ENCODE measurements at regions not wholly inside any gene's neighbourhood (a gene's known extent, or its start where the extent isn't known, plus 50 kb on each side); places are given as distances from the start of the nearest gene placed in this dataset.

DNA sequence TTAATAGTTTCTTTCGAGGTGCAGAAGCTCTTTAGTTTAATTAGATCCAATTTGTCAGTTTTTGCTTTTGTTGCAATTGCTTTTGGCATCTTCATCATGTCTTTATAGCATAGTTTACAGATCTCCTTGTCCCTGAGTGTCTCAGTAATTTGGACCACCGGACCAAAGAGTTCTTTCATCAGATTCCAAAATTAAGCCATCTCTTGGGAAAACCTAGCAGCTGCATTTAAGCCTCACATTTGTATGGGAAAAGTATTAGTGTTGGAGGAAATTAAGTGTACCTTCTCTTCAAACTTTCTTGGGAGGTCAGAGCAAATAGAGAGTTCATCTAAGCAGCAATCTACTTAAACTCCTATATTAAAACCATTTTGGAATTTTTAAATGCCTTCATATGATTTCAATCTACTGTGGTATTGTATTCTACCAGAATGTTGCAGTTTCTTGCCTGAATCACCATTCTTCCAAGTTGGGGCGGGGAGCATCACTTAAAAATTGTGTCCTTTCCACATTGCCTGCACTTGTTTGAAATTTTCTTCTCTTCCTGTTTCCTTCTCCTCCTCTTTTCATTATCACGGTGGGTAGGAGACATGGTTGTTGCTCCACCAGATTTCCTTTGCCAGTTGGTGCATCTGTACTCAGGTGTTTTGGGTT, 97.3 kb upstream of the DAB2 start:
- no peak for ATAC-seq
- no peak for DNase-seq
- intact Hi-C loops (cut with DNase I, micrococcal nuclease), result no loop called here

GRCh38 chr5:39521098-39521860, 96.5 kb upstream of the DAB2 start:
- intact Hi-C loops (cut with DNase I, micrococcal nuclease), result no loop called here
- ATAC-seq, result no peak
- DNase-seq, result no peak

DNA sequence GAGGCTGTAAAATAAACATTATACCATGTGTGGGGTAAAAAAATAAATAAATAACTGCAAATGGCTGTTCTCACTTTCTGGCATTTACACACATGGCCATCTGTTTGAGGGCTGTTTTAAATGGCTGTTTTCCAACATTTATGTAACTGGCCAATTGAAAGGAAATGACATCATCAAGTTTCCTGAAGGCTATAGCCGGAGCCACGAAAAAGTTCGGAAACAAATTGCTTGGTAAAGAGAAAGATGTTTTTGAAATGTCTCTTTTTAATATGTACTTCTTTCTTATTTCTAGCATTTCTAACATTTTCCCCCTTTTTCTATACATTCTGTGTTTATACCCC, 95.4 kb upstream of the DAB2 start:
- ATAC-seq (no peak), DNase-seq (no peak)

GRCh38 chr5:39519566-39520231, 94.9 kb upstream of the DAB2 start:
- ATAC-seq, result no peak
- no peak for DNase-seq
- intact Hi-C loops (cut with DNase I, micrococcal nuclease), result no loop called here

More for the DNA sequence above, 95.4 kb upstream of the DAB2 start:
- intact Hi-C loops (cut with DNase I, micrococcal nuclease), result no loop called here

DNA sequence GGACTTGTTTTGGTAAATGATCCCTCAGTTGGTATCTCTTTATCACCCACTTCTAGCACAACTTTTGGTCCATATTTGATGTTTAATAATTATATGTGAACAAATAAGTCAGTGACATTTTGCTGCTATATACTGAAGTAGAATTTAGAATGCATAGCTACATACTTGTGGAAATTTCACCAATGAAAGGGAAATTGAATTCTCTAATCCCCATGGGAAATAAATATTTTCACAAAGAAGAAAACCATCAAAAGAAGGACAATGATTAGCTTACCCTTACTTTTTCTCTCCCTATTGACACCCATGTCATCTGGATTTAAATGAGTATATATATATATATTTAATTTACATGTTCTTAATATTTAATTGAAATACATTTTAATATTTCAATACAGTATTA, 94.3 kb upstream of the DAB2 start:
- intact Hi-C loops (cut with DNase I, micrococcal nuclease), result no loop called here
- no peak for ATAC-seq
- DNase-seq, result no peak

DNA sequence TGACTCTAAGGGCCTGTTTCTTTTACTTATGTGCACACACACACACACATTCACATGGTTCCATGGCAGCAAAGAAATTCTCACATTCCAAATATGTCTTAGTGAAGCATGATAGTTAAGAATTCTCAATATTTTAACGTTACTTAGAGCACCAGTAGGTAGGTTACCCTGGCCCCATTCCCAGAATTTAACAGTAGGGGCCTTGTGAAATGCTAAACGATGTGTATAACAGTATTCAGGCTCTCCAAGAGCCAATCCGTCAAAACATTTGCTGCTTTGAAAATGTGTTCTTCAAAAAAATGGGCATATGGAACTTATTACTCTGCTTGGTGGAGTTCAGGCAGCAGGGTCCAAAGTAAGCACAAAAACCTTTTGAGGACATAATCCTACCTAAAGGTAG, 93.7 kb upstream of the DAB2 start:
- intact Hi-C loops (cut with DNase I, micrococcal nuclease), result no loop called here
- DNase-seq (no peak), ATAC-seq (no peak)

GRCh38 chr5:39517800-39518199, 93.0 kb upstream of the DAB2 start:
- intact Hi-C loops (cut with DNase I, micrococcal nuclease), result no loop called here
- no peak for DNase-seq
- no peak for ATAC-seq

- no peak for DNase-seq
- intact Hi-C loops (cut with DNase I, micrococcal nuclease), result no loop called here
- no peak for ATAC-seq
These were observed 91.1 kb upstream of the DAB2 start for GRCh38 chr5:39515881-39516280.

- intact Hi-C loops (cut with DNase I, micrococcal nuclease), result no loop called here
- DNase-seq, result peak in 1 of 2 donors; percentile 72
- peak; percentile 94 for ATAC-seq
These were observed 88.5 kb upstream of the DAB2 start for GRCh38 chr5:39513236-39513635.

GRCh38 chr5:39506211-39506610, 81.4 kb upstream of the DAB2 start:
- DNase-seq, result no peak
- intact Hi-C loops (cut with DNase I, micrococcal nuclease), result no loop called here
- no peak for ATAC-seq

DNA sequence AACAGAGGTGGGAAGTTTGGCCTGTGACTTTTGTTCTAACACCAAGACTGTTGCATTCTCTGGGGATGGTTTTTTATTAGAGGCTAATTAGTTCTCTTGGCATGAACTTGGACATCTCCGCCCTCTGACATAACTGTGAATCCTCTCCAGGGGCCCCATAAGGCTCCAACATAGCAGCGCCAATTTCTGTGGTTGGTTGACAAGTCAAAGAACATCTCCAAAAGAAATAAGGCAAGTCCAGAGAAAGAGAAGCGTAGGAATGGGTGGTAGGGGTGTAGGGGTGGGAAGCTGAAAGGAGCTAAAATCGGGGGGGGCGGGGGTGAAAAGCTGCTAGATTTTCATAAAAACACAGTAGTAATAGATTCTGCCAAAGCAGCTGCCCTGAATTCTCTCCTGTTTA, 81.0 kb upstream of the DAB2 start:
- ATAC-seq (no peak), DNase-seq (no peak)
- intact Hi-C loops (cut with DNase I, micrococcal nuclease), result no loop called here

DNA sequence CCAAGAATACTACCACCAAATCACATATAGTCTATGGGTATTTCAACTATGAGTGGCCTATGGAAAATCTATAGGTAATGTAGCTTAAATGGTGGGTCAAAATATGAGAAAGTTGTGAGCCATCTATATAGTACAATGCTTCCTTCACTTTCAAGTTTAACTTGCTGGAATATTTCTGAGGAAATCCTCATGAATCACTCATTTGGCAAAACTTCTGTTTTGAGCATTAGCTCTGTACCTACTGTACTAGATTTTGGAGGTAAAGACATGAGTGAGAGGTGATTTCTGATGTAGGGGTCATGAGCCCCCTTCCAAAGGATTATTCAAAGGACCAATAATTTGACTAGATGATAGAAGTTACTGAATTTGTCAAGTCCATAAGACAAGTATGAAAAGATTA, 80.6 kb upstream of the DAB2 start:
- ATAC-seq, result no peak
- intact Hi-C loops (cut with DNase I, micrococcal nuclease), result no loop called here
- DNase-seq, result no peak

- no peak for DNase-seq
- no peak for ATAC-seq
- intact Hi-C loops (cut with DNase I, micrococcal nuclease), result no loop called here
These were observed 78.4 kb upstream of the DAB2 start for GRCh38 chr5:39503155-39503554.

DNA sequence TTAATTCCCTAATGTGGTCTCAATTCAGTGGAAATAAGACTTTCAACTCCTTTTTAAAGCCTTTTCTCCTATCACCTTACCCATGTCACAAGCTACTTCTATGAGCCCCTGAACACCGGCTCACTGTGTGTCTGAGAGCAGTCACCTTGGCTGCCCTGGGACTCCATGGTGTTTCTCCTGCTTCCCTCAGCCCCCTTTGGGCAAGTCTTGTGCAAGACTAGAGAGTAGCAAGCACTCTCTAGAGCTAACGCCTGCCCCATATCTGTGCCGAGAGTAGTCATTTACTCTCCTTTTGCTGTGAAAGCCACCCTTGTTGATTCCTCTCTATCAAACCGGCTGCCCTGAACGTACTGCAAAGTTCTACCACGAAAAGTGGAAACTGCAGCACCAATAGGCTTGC, 77.9 kb upstream of the DAB2 start:
- DNase-seq (no peak), ATAC-seq (no peak)
- intact Hi-C loops (cut with DNase I, micrococcal nuclease), result no loop called here

- intact Hi-C loops (cut with DNase I, micrococcal nuclease), result no loop called here
- no peak for ATAC-seq
- no peak for DNase-seq
These were observed 76.6 kb upstream of the DAB2 start for GRCh38 chr5:39501397-39501796.

DNA sequence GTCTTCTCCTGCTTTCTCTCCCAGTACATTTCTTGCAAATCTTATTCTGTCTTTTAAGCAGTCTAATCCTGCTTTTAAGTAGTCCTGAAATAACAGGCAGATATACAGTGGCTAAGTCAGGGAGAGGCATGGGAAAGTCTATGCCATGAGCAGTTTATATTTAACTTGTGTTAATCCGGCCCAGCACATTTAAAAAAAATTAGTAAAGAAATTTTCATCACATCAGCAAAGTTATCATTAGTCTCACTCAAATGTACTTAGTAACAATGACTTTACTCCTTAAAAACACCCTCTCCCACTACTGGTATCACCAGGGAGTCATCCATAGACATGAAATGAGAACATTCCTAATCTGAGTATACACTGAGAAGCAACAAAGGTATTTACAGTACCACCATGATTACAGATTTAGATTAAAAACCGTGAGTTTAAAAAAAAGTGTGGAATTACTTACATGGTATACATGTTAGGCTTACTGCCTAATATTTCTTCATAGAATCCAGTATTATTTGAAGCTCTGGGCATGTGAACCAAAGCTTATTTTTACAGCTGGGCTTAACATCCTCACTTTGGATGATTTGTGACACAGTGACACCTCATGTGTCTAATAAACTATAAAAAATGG, 75.9 kb upstream of the DAB2 start:
- no peak for ATAC-seq
- no peak for DNase-seq
- intact Hi-C loops (cut with DNase I, micrococcal nuclease), result no loop called here

GRCh38 chr5:39498278-39498952, 73.6 kb upstream of the DAB2 start:
- DNase-seq (no peak), ATAC-seq (no peak)
- intact Hi-C loops (cut with DNase I, micrococcal nuclease), result no loop called here

- intact Hi-C loops (cut with DNase I, micrococcal nuclease), result no loop called here
- ATAC-seq, result no peak
- no peak for DNase-seq
These were observed 72.5 kb upstream of the DAB2 start for GRCh38 chr5:39497322-39497721.

DNA sequence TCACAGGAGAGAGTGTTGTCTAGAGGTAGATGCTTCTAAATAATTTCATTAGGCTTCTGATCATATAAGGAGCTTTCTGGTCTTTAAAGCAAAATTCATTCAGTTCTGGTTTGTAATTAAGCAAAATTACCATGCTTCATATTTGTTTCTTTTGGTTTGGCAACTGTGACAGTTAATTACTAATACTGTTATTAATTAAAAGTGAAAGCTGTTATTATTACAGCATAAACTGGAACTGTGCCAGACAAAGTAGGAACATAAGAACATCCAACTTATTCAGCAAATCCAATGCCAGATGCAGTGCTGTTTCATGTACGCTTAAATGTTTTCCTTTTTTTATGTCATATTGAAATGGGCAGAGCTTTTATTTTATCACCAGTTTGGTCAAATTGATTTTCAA, 70.4 kb upstream of the DAB2 start:
- ATAC-seq (no peak), DNase-seq (no peak)
- intact Hi-C loops (cut with DNase I, micrococcal nuclease), result no loop called here

DNA sequence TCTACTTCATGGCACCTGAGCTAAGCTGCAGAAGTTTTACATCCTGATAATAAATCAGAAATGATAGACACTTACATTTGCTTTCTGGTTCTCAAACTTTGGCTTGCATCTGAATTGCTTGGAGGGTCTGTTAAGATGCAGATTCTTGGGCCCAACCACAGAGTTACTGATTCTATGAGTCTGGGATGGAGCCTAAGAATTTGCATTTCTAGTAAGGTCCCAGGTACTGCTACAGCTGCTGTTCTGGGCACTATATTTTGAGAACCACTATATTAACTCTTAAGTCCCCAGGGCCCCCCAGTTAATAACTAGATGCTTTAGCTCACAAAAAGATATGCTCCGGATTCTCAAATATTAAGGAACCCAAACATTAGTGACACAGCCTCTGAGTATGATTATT, 69.8 kb upstream of the DAB2 start:
- DNase-seq, result no peak
- ATAC-seq, result no peak
- intact Hi-C loops (cut with DNase I, micrococcal nuclease), result no loop called here

All from left colon (tissue), 2 donors.